HEK293 (cell line): ENCODE measurements at regions not wholly inside any gene's neighbourhood (a gene's known extent, or its start where the extent isn't known, plus 50 kb on each side); places are given as distances from the start of the nearest gene placed in this dataset.

Experiments used
- RBAK ChIP-seq: fragments of 450-650 bp; formaldehyde crosslinking; IDR thresholded peaks from 2 replicates; pipeline ENCODE4 v1.5.1; 2016; ENCODE audit warnings: missing biosample characterization, missing genetic modification characterization
- REST ChIP-seq: fragments of 450-650 bp; formaldehyde crosslinking; IDR thresholded peaks from 2 replicates; pipeline ENCODE4 v1.5.1; 2016; ENCODE audit warnings: missing biosample characterization, missing genetic modification characterization
- ZBTB11 ChIP-seq: fragments of 450-650 bp; formaldehyde crosslinking; conservative IDR thresholded peaks from 2 replicates; pipeline ENCODE4 v1.5.1; 2016; ENCODE audit warnings: low read depth, missing biosample characterization, missing genetic modification characterization
- ZNF510 ChIP-seq: fragments of 450-650 bp; formaldehyde crosslinking; IDR thresholded peaks from 2 replicates; pipeline ENCODE4 v1.5.1; 2018; ENCODE audit warnings: mild to moderate bottlenecking, missing genetic modification characterization, missing biosample characterization; ENCODE audit not compliant: insufficient replicate concordance
- ZNF548 ChIP-seq: fragments of 450-650 bp; formaldehyde crosslinking; IDR thresholded peaks from 2 replicates; pipeline ENCODE4 v1.5.1; 2016; ENCODE audit warnings: missing biosample characterization, missing genetic modification characterization
- ZNF768 ChIP-seq: fragments of 450-650 bp; formaldehyde crosslinking; IDR thresholded peaks from 2 replicates; pipeline ENCODE4 v1.5.1; 2018; ENCODE audit warnings: missing biosample characterization, mild to moderate bottlenecking, missing genetic modification characterization
- TF ChIP-seq, protein P1 (sequence below): fragments of 450-650 bp; formaldehyde crosslinking; IDR thresholded peaks from 2 replicates; pipeline ENCODE4 v1.5.1; 2016; ENCODE audit warnings: missing biosample characterization, missing genetic modification characterization, low read depth
- TF ChIP-seq, protein P2 (sequence below): fragments of 450-650 bp; formaldehyde crosslinking; IDR thresholded peaks from 2 replicates; pipeline ENCODE4 v1.5.1; 2016; ENCODE audit warnings: missing biosample characterization, missing genetic modification characterization
- TF ChIP-seq, protein P3 (sequence below): fragments of 450-650 bp; formaldehyde crosslinking; IDR thresholded peaks from 2 replicates; pipeline ENCODE4 v1.5.1; 2016; ENCODE audit warnings: missing biosample characterization, missing genetic modification characterization

GRCh38 chr11:112581747-112582146, 321.1 kb upstream of the PLET1 start:
- TF ChIP-seq REST, result no peak
- no peak for TF ChIP-seq ZNF768 (tag by site-specific recombination)
- TF ChIP-seq ZBTB11 (tag by site-specific recombination), result no peak
- TF ChIP-seq RBAK, result no peak
- TF ChIP-seq ZNF548 (tag by site-specific recombination), result no peak
- TF ChIP-seq, protein P1, sequence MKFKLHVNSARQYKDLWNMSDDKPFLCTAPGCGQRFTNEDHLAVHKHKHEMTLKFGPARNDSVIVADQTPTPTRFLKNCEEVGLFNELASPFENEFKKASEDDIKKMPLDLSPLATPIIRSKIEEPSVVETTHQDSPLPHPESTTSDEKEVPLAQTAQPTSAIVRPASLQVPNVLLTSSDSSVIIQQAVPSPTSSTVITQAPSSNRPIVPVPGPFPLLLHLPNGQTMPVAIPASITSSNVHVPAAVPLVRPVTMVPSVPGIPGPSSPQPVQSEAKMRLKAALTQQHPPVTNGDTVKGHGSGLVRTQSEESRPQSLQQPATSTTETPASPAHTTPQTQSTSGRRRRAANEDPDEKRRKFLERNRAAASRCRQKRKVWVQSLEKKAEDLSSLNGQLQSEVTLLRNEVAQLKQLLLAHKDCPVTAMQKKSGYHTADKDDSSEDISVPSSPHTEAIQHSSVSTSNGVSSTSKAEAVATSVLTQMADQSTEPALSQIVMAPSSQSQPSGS (tag by site-specific recombination), result no peak
- TF ChIP-seq, protein P2, sequence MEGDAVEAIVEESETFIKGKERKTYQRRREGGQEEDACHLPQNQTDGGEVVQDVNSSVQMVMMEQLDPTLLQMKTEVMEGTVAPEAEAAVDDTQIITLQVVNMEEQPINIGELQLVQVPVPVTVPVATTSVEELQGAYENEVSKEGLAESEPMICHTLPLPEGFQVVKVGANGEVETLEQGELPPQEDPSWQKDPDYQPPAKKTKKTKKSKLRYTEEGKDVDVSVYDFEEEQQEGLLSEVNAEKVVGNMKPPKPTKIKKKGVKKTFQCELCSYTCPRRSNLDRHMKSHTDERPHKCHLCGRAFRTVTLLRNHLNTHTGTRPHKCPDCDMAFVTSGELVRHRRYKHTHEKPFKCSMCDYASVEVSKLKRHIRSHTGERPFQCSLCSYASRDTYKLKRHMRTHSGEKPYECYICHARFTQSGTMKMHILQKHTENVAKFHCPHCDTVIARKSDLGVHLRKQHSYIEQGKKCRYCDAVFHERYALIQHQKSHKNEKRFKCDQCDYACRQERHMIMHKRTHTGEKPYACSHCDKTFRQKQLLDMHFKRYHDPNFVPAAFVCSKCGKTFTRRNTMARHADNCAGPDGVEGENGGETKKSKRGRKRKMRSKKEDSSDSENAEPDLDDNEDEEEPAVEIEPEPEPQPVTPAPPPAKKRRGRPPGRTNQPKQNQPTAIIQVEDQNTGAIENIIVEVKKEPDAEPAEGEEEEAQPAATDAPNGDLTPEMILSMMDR (tag by site-specific recombination), result no peak
- TF ChIP-seq ZNF510 (tag by site-specific recombination), result no peak
- TF ChIP-seq, protein P3, sequence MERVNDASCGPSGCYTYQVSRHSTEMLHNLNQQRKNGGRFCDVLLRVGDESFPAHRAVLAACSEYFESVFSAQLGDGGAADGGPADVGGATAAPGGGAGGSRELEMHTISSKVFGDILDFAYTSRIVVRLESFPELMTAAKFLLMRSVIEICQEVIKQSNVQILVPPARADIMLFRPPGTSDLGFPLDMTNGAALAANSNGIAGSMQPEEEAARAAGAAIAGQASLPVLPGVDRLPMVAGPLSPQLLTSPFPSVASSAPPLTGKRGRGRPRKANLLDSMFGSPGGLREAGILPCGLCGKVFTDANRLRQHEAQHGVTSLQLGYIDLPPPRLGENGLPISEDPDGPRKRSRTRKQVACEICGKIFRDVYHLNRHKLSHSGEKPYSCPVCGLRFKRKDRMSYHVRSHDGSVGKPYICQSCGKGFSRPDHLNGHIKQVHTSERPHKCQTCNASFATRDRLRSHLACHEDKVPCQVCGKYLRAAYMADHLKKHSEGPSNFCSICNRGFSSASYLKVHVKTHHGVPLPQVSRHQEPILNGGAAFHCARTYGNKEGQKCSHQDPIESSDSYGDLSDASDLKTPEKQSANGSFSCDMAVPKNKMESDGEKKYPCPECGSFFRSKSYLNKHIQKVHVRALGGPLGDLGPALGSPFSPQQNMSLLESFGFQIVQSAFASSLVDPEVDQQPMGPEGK (tag by site-specific recombination), result no peak
